Inferior parietal cortex (tissue), 1 donor: ENCODE measurements at regions not wholly inside any gene's neighbourhood (a gene's known extent, or its start where the extent isn't known, plus 50 kb on each side); places are given as distances from the start of the nearest gene placed in this dataset.
A peak's percentile ranks its signal among the peaks of the same experiment; 100 is the strongest.

Experiments
- DNase-seq: peaks from one replicate; pipeline ENCODE4 v3.0.0-alpha.2; 2016; ENCODE audit errors: extremely low spot score

DNA sequence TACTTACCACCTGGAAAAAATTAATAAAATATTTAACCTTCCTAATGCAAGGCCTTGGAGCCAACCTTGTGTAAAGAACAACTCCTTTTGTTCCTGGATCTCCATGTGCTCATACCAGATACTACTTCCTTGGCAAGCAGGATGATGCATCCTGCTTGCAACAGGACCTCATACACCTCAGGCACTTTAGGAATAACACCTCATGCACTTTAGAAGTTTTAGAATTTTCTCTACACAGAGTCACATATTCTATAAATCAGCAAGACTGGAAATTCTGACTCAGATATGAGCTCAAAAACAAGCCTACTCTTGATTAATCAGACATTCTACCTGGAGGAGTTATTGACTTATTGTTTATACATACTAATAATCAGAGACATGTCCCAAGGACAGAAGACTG, 209.6 kb upstream of the CDH10 start:
- no peak for DNase-seq

DNA sequence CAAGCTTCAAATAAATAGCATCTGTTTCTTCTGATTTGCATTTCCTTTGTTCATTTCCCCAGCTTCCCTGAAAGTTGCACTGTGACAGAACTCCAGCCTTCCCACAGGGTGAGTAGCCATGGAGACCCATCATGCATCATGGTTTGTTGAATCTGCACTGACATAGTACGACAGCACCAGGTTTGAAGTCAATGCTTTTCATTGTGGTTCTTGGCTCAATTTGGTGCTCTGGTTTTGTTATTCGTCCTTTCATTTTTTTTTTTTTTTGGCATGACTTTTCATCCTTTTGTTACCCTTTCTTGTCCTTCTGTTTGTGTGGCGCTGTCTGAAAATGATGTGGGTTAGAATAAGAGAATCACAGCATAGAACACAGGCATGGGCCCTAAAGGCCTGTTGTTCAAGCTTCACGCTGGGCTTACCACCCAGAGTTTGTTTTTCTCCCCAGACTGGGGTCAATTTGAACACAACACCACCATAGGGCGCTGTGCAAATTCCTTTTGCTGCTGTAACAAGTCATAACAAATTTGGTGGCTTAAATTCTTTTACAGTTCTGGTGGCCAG, 206.2 kb upstream of the CDH10 start:
- no peak for DNase-seq

- no peak for DNase-seq
Observed at GRCh38 chr5:24849210-24849609, 204.4 kb upstream of the CDH10 start.

DNA sequence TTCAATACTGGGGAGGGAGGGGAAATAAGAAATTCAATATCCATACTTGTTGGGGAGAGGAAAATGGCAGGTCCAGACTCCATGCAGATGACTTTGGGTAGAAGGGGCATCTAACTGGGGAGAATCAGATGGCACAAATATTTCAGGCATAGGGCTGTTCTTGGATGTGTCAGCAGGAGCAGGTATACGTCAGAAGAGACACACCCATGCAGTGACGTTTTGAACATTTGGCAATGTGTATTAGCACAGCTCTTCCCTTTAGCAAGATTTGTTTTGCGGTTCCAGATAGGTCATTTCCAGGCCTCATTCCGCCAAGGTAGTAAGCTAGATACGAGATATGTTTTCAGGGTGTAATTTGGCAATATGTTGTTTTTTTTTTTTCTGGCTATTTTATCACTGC, 187.2 kb upstream of the CDH10 start:
- DNase-seq, result no peak

GRCh38 chr5:24823625-24824024, 178.8 kb upstream of the CDH10 start:
- DNase-seq, result no peak

DNA sequence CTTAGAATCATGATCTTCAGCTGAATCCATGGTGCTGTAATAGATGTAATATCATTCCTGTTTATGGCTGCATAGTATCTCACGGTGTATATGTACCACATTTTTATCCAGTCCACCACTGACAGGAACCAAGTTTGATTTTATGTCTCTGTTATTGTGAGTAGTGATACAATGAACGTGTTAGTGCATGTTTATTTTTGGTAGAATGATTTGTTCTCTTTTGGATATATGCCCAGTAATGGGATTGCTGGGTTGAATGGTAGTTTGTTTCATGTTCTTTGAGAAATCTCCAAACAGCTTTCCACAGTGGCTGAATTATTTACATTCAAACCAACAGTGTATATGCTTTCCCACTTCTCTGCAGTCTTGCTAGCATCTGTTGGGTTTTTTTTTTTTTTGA, 175.1 kb upstream of the CDH10 start:
- DNase-seq, result no peak

DNA sequence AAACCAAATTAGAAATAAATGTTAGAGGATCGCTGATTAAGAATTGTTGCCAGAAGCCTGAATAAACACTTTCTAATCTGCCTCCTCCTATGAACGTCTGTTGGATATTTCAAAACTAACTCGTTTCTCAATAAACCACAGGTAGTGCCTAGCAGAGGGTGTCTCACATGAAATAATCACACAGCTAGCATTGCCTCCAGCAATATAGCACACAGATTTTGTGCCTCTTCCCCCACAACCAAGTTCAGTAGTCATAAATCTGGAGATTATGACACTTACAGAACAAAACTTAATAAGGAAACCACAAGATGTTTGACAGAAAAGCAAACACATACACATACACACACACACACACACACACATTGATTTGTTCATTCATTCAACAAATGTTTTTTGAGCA, 173.2 kb upstream of the CDH10 start:
- DNase-seq, result no peak

- DNase-seq, result no peak
Observed at GRCh38 chr5:24816206-24816605, 171.4 kb upstream of the CDH10 start.

- DNase-seq, result no peak
Observed at GRCh38 chr5:24805230-24805629, 160.5 kb upstream of the CDH10 start.

DNA sequence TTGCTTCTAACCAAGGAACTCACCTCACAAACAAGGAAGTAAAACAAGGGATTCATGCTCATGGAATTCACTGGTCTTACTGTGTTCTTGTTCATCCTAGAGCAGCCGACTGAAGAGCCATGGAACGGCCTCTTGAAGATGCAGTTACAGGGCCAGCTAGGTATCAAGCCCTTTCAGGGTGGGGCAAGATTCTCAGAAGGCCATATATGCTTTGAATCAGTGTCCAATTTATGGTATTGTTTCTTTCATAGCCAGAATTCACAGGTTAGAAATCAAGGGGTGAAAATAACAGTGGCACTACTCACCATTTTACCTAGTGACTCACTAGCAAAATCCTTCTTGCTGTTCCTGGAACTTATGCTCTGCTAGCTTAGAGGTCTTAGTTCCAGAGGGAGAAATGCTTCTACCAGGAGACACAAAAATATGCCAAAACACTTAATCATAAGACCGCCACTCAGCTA, 159.5 kb upstream of the CDH10 start:
- DNase-seq, result no peak

DNA sequence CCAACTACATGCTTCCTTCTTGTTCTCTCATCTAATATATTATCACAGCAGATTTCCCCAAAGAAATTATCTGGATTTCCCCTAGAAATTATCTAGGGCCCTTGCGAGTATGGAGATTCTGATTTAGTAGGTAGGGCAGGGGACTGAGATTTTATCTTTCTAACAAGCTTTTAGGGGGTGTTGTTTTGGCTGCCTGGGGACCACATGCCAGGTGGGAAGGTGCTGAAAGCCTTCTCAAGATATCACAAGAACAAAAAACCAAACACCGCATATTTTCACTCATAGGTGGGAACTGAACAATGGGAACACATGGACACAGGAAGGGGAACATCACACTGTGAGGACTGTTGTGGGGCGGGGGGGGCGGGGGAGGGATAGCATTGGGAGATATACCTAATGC, 146.5 kb upstream of the CDH10 start:
- no peak for DNase-seq

- no peak for DNase-seq
Observed at GRCh38 chr5:24789611-24790351, 145.0 kb upstream of the CDH10 start.

GRCh38 chr5:24788829-24789514, 144.2 kb upstream of the CDH10 start:
- DNase-seq, result peak; percentile 29

DNA sequence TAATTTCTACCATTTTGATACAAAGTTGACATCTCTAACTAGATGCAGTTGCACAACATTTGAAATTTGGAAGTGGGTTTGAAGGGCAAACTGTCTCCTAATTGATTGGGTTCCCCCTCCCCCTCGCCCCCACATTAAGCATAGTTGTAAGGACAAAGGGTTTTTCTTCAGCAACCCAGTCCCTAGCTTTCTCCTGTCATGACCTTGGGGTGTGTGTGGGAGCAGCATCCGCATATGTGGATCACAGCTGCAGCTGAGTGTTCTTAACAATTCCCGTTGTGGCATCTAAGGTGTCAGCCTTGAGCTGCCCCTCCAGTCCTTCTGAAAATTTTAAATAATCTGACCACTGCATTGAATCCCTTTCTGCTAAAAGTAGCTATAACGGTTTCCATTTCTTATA, 141.3 kb upstream of the CDH10 start:
- no peak for DNase-seq

DNA sequence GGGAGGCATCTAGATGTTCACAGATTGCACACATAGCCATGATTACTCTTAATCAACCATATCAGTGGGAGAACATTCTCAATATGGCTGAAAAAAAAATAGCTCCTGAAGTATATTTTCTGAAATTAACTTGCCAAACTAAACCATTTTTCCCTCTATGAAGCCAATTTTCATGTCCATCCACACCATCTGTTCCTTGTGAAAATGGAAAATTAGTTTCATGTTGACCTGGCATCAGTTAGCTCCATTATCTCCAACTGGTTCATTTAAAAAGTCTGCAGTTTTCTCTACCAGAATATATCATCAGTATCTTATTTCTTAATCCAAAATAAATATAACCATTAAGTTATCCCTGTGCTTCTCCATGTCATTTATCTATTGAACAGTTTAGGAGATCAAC, 138.8 kb upstream of the CDH10 start:
- no peak for DNase-seq

- DNase-seq, result no peak
Observed at GRCh38 chr5:24777392-24777791, 132.6 kb upstream of the CDH10 start.

GRCh38 chr5:24773261-24773660, 128.5 kb upstream of the CDH10 start:
- no peak for DNase-seq

DNA sequence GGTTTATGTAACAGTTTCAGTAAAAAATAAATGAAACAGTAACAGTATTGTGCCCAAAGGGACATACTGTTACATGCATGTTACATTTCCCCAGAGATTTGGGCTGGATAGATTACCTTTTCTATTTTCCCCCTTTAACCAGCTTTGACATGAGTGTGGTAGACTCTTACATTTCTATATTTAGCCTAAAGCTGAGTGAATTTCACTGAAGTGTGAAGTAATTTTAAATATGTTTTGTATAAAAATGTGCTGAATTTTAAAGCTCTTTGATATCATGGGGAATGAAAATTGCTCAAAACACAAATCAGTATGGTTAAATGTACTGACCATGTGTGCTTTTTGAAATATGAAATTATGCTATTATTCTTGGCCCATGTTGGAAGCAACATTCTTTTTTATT, 122.3 kb upstream of the CDH10 start:
- DNase-seq, result no peak

DNA sequence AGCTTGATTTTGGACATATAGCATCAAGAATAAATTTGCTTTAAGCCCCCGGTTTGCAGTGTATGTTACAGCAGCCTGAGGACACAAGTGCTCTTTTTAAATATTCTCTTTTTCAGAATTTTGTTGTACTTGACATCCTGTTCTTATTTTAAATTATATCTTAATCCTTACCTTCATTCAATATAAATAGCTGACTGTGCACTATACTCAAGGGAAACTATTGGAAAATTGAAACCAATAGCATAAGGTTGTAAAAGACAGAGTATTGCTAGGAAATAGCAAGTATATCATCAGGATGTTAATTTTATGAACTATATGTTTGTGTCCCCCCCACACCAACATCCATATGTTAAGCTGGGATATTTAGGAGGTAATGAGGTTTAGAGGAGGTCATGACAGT, 120.4 kb upstream of the CDH10 start:
- DNase-seq, result no peak

DNA sequence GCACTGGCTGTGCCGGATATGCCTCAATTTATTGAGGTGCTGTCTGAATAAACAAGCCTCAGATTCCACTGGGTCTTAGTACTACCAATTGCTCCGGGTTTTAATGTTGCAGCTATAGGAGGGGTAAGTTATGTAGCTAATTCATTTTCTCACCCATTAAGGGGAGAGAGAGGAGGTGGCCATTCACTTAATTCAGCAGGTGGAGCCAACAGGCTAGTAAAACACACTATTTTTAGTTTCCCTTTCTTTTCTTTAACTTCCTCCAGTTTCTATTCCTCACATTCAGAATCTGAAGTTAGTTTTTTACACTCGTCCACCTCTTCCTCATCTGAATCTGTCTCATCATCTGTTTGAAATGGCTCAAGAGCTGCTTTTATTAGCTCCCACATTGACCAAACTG, 105.6 kb upstream of the CDH10 start:
- DNase-seq, result no peak

DNA sequence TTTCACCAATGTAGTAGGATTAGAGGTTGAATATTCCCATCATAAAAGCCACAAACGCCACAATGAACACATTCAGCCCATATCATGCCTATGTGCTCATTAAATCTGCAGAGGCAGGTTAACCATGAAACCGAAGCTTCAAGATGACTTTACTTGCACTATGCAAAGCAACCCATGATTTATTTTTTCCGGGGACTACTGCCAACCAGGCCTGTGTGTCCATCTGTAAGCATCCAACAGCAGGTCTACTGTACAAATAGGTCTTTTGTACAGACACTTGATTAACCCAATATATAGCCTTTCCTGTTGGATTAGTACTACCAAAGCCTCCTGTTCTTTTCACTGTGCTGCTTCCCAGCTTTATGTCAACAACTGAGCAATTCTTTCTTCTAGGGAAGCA, 104.9 kb upstream of the CDH10 start:
- DNase-seq, result no peak

GRCh38 chr5:24747327-24747726, 102.5 kb upstream of the CDH10 start:
- no peak for DNase-seq

DNA sequence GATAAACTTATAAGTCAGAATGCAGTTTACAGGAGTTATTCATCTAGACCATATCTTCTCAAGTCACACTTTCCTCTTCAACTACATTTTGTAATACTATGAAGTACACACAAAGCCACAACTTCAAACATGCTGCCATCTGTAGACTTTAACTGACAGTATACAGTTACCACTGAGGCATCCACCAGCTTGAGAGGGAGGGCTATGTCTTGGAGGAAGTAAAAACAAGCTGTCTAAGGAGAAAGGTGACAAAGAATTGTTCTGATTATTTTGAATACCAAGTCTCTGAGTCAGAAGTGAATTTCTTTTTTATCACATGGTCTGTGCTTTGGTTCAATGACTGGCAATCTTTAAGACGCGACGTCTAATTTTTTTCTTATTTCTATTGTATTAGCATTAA, 97.6 kb upstream of the CDH10 start:
- no peak for DNase-seq
